Loucy (cell line): ENCODE measurements at regions not wholly inside any gene's neighbourhood (a gene's known extent, or its start where the extent isn't known, plus 50 kb on each side); places are given as distances from the start of the nearest gene placed in this dataset.
"Not testable (repeated sequence)": the region's sequence is repeated elsewhere in the genome, so short reads cannot be mapped to it uniquely, and the experiment has no call there.

ENCODE experiments used
- H2AFZ ChIP-seq: fragments of 200-600 bp; sonication (generic); 2 replicates; pipeline ENCODE4 v1.6.0; 2016; ENCODE audit warnings: antibody characterized with exemption, mild to moderate bottlenecking, low read length, moderate library complexity
- H3F3A ChIP-seq: fragments of 200-600 bp; 2 replicates; pipeline ENCODE4 v1.6.0; 2016; ENCODE audit warnings: antibody characterized with exemption, low read depth, mild to moderate bottlenecking
- H3K27me3 ChIP-seq: fragments of 200-600 bp; sonication (generic); 2 replicates; pipeline ENCODE4 v1.6.1; 2014; ENCODE audit warnings: low read length, mild to moderate bottlenecking; ENCODE audit not compliant: insufficient read depth, poor library complexity, severe bottlenecking
- H3K36me3 ChIP-seq: fragments of 200-600 bp; sonication (generic); 2 replicates; pipeline ENCODE4 v1.6.1; 2016; ENCODE audit warnings: low read length; ENCODE audit not compliant: insufficient read depth
- H3K4me1 ChIP-seq: fragments of 200-600 bp; sonication (generic); 2 replicates; pipeline ENCODE4 v1.5.1; 2014; ENCODE audit warnings: low read length, mild to moderate bottlenecking; ENCODE audit not compliant: insufficient read depth, poor library complexity, severe bottlenecking
- H3K4me2 ChIP-seq: fragments of 200-600 bp; sonication (generic); 2 replicates; pipeline ENCODE4 v1.6.0; 2014; ENCODE audit warnings: antibody characterized with exemption, low read length, low read depth, mild to moderate bottlenecking; ENCODE audit not compliant: poor library complexity, severe bottlenecking
- H3K4me3 ChIP-seq: fragments of 200-600 bp; sonication (generic); 2 replicates; pipeline ENCODE4 v1.5.1; 2014; ENCODE audit warnings: low read length, mild to moderate bottlenecking, mixed read lengths; ENCODE audit not compliant: poor library complexity, severe bottlenecking
- H3K79me2 ChIP-seq: fragments of 200-600 bp; sonication (generic); 2 replicates; pipeline ENCODE4 v1.6.1; 2014; ENCODE audit warnings: low read length; ENCODE audit not compliant: insufficient read depth
- H3K9ac ChIP-seq: fragments of 200-600 bp; sonication (generic); 2 replicates; pipeline ENCODE4 v1.6.0; 2014; ENCODE audit warnings: mild to moderate bottlenecking, low read depth, low read length, moderate library complexity; ENCODE audit not compliant: poor library complexity, severe bottlenecking
- H3K9me2 ChIP-seq: fragments of 200-600 bp; sonication (generic); replicated peaks from 2 replicates; pipeline ENCODE4 v1.6.1; 2016; ENCODE audit warnings: low read depth, low read length, mixed read lengths
- H3K9me3 ChIP-seq: fragments of 200-600 bp; sonication (generic); 2 replicates; pipeline ENCODE4 v1.6.1; 2014; ENCODE audit warnings: mild to moderate bottlenecking, antibody characterized with exemption, low read length, low read depth; ENCODE audit not compliant: insufficient read depth
- H4K20me1 ChIP-seq: fragments of 200-600 bp; sonication (generic); 2 replicates; pipeline ENCODE4 v1.6.0; 2014; ENCODE audit warnings: antibody characterized with exemption, low read length, mild to moderate bottlenecking; ENCODE audit not compliant: insufficient read depth, poor library complexity, severe bottlenecking
- CTCF ChIP-seq: fragments of 200-600 bp; sonication (generic); conservative IDR thresholded peaks from 2 replicates; pipeline ENCODE4 v1.5.1; 2014; ENCODE audit warnings: mild to moderate bottlenecking, antibody characterized with exemption, low read length
- EZH2phosphoT487 ChIP-seq: fragments of 200-600 bp; IDR thresholded peaks from 2 replicates; pipeline ENCODE4 v1.6.1; 2018; ENCODE audit warnings: antibody characterized with exemption, mild to moderate bottlenecking, moderate library complexity, borderline replicate concordance

GRCh38 chr1:189701606-189702005, 776.1 kb downstream of the BRINP3 start:
- H3K4me2 ChIP-seq, result no peak overlapping the region

DNA sequence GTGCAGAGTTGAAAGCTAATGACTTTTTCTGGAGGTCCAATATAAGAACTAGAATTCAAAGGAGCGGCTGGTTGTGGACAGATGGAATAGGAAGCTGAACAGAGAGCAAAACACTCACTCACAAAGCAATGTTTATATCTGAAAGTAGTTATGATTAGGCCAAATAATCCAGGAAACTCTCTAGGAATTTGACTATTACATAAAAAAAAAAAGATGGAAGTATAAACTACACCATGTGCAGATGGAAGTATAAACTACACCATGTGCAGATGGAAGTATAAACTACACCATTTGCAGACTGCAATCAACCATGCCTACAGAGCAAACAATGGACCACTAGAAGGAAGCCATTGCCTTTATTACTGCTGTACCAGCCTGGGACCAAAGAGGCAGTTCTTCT, 771.1 kb downstream of the BRINP3 start:
- no peaks in the 10 kb centered on the region for H3K9me2 ChIP-seq
- no peaks in the 10 kb centered on the region for H3K36me3 ChIP-seq
- H2AFZ ChIP-seq, result no peak overlapping the region
- H3K4me2 ChIP-seq, result no peak overlapping the region
- H3K79me2 ChIP-seq, result no peaks in the 10 kb centered on the region
- H3K27me3 ChIP-seq, result no peaks in the 10 kb centered on the region
- no peaks in the 10 kb centered on the region for H3F3A ChIP-seq
- H3K9ac ChIP-seq, result no peak overlapping the region
- H4K20me1 ChIP-seq, result no peaks in the 10 kb centered on the region
- H3K9me3 ChIP-seq, result no peaks in the 10 kb centered on the region
- H3K4me3 ChIP-seq, result no peak overlapping the region
- no peaks in the 10 kb centered on the region for H3K4me1 ChIP-seq
- TF ChIP-seq EZH2phosphoT487, result no peak
- no peak for TF ChIP-seq CTCF

More at GRCh38 chr1:189701606-189702005, 776.1 kb downstream of the BRINP3 start:
- Histone ChIP-seq H3K79me2 (no peaks in the 10 kb centered on the region), H3K9ac (no peak overlapping the region), H4K20me1 (no peaks in the 10 kb centered on the region), H3K36me3 (no peaks in the 10 kb centered on the region), H3K27me3 (no peaks in the 10 kb centered on the region), H3K4me3 (no peak overlapping the region), H3K9me2 (no peaks in the 10 kb centered on the region), H3K4me1 (no peaks in the 10 kb centered on the region), H3K9me3 (no peaks in the 10 kb centered on the region), H3F3A (no peaks in the 10 kb centered on the region), H2AFZ (no peak overlapping the region)
- TF ChIP-seq CTCF (no peak), EZH2phosphoT487 (no peak)

DNA sequence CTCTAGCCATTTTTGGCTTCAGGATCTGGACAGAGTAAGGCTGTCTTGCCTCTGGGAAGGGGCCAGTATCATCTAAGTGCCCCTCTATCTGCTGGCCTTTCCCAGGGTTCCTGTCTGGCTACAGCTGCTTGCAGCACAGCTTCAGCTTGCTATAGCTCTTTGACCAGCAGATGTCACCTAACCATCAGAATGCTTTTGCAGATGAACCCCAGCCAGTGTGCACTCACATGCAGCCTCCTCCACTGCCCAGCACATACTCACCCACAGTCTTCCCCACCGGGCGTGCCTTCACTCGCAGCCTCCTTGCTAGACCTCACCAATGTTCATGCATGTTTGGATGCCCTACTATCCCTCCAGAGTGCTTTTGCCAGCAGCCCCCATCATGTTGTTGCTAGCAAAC, 769.0 kb downstream of the BRINP3 start:
- H3K27me3 ChIP-seq, result no peaks in the 10 kb centered on the region
- no peaks in the 10 kb centered on the region for H4K20me1 ChIP-seq
- H3K4me3 ChIP-seq, result no peak overlapping the region
- H3K9ac ChIP-seq, result no peak overlapping the region
- H3F3A ChIP-seq, result no peaks in the 10 kb centered on the region
- TF ChIP-seq CTCF (no peak), EZH2phosphoT487 (no peak)
- no peak overlapping the region for H3K4me2 ChIP-seq
- H3K79me2 ChIP-seq, result no peaks in the 10 kb centered on the region
- no peaks in the 10 kb centered on the region for H3K9me3 ChIP-seq
- H2AFZ ChIP-seq, result no peak overlapping the region
- no peaks in the 10 kb centered on the region for H3K9me2 ChIP-seq
- H3K36me3 ChIP-seq, result no peaks in the 10 kb centered on the region
- no peaks in the 10 kb centered on the region for H3K4me1 ChIP-seq

GRCh38 chr1:189718147-189718795, 759.4 kb downstream of the BRINP3 start:
- not testable (repeated sequence) for H3K4me2 ChIP-seq, H3K36me3 ChIP-seq, H3F3A ChIP-seq, H3K9me2 ChIP-seq, H3K4me3 ChIP-seq, H3K79me2 ChIP-seq, H2AFZ ChIP-seq, H3K4me1 ChIP-seq, H3K27me3 ChIP-seq, H4K20me1 ChIP-seq, H3K9ac ChIP-seq, H3K9me3 ChIP-seq
